T47D (cell line): ENCODE measurements at regions not wholly inside any gene's neighbourhood (a gene's known extent, or its start where the extent isn't known, plus 50 kb on each side); places are given as distances from the start of the nearest gene placed in this dataset.
"Not testable (repeated sequence)": the region's sequence is repeated elsewhere in the genome, so short reads cannot be mapped to it uniquely, and the experiment has no call there.

Experiments used
- DNase-seq, 2 experiments: peaks; one replicate each; pipeline versions ENCODE4 v3.0.0 to v3.0.0-alpha.2; 2011 to 2012; ENCODE audit warnings: low read depth in 1 of 2, low spot score in 1 of 2
- JUND ChIP-seq: IDR thresholded peaks from 2 replicates; pipeline ENCODE4 v1.6.1; 2012; ENCODE audit warnings: low read depth
- in situ Hi-C: cut with HindIII; loops from 2 replicates; pipeline ENCODE4 v1.10.0; 2016; ENCODE audit warnings: low sequenced_read_pairs, low pct_unique_long_range_greater_than_20kb

DNA sequence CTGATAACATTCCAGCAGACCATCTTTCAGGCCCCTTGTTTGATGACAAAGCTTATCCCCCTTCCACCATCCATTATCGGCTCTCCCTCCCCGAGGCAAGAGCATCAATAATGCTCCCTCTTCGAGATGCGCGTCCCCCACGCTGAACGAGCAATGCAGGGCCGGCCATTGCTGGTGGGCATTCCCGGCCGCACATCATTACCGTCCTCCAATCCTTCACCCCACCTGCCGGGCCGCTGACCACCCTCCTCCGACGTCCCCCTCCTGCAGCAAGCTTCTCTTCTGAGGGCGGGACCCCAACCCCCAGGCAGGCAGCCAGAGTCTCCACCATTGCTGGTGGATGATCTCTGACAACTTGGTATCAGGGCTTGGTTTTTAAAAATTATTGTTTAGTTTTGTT, 208.6 kb downstream of the SMAD2 start:
- in situ Hi-C loops = no loop called here
- no peak for DNase-seq
- no peak for TF ChIP-seq JUND

- no peak for DNase-seq
- in situ Hi-C loops = no loop called here
- TF ChIP-seq JUND = no peak
Observed at GRCh38 chr18:47720741-47721140, 209.7 kb downstream of the SMAD2 start.

DNA sequence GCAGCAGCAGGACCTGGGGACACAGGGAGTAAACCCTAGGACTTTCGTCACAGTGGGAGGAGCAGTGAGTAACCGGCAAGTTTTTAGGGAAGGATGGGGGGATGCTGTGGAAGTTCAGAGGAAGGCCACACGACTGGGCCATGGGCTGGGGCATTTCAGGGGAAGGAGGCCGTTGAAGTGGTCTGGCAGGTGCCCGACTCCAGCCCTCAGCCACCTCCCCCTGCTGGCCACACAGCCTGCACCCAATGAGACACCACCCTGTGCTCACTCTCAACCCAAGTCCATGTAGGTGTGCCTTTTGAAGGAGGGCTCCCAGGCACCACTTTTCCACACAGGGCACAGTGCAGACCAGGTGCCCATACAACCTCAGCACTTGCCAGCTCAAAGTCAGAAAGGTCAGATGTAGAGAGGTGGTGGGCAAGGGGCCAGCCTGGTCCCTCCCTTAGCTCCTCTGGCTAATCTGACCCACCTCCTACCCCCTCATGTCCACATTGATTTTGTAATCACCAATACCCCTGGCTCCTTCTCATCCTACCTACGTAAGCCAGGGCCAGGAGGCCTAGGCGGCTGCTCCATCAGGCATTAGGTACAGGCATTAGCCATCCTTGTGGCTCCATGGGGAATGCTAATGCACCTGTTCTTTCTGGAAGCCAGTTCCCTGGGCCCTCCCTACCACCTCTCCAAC, 211.2 kb downstream of the SMAD2 start:
- TF ChIP-seq JUND = no peak

DNA sequence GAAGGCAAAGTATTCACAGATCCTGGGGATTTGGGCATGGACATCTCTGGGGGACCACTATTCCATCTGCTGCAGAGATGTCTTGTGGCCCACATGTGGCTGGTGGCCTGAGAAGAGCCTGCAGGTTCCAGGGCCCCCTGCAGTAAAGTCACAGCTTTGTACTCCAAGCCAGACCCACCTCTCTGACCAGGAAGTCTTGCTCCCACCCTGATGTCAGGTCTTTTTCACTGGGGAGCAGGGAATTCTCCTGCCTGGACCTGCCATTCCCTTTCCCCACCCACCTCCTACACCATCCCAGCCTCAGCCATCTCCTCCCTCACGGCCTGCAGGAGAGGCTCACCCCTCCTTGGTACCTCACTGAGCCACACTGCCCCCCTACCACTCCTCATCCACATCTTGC, 211.8 kb downstream of the SMAD2 start:
- no peak for DNase-seq
- in situ Hi-C loops = no loop called here
- TF ChIP-seq JUND = no peak

More for the DNA sequence above, 211.2 kb downstream of the SMAD2 start:
- no peak for DNase-seq
- in situ Hi-C loops = no loop called here

GRCh38 chr18:47717257-47717656, 213.2 kb downstream of the SMAD2 start:
- TF ChIP-seq JUND = no peak
- in situ Hi-C loops = no loop called here

GRCh38 chr18:47716632-47717185, 213.8 kb downstream of the SMAD2 start:
- DNase-seq = no peak
- no peak for TF ChIP-seq JUND
- in situ Hi-C loops = no loop called here

More at GRCh38 chr18:47717257-47717656, 213.2 kb downstream of the SMAD2 start:
- DNase-seq = no peak

- DNase-seq = peak in 1 of 2 experiments; percentile 66
- in situ Hi-C loops = no loop called here
- TF ChIP-seq JUND = no peak
Observed at GRCh38 chr18:47710451-47710850, 220.0 kb downstream of the SMAD2 start.

DNA sequence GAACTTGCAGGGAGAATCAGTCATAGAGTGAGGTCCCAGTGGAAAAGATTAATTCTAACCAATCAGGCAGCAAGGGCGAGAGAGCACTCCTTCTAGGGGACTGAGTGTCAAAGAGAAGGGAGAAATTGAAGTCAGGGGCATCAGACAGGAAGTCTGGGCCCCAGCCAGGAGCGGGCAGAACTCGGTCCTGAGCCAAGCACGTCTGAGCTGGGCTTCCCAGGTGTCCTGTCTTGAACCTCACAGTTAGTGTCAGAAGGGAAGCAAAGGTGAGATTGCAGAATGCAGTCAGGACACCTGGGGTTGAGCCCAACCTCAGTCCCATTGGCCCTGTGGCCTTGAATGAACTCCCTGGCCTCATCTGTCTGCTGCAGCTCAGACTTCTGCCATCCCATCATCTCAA, 220.9 kb downstream of the SMAD2 start:
- TF ChIP-seq JUND = no peak

DNA sequence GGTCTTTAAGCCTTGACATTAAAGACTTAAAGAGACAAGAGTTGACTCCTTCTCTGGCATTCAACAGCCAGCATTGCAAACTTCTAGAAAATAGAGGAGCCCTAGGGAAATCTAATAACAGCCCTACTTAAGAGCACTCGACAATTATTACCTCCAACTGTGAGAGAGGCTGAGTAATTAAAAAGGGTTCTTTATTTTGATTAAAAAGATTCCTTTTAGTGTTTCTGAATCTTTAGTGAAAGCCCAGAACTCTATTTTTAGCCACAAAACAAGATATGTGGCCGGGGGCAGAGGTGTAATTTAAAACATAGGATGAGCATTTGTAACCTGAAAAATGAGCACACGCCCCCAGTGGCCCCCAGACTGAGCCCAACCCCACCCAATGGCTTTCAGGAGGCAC, 222.3 kb downstream of the SMAD2 start:
- no peak for DNase-seq
- in situ Hi-C loops = no loop called here
- TF ChIP-seq JUND = no peak

More for the DNA sequence above, 220.9 kb downstream of the SMAD2 start:
- DNase-seq = no peak
- in situ Hi-C loops = no loop called here

GRCh38 chr18:47701134-47701533, 229.3 kb downstream of the SMAD2 start:
- in situ Hi-C loops = no loop called here
- peak in 1 of 2 experiments; percentile 12 for DNase-seq
- TF ChIP-seq JUND = no peak

DNA sequence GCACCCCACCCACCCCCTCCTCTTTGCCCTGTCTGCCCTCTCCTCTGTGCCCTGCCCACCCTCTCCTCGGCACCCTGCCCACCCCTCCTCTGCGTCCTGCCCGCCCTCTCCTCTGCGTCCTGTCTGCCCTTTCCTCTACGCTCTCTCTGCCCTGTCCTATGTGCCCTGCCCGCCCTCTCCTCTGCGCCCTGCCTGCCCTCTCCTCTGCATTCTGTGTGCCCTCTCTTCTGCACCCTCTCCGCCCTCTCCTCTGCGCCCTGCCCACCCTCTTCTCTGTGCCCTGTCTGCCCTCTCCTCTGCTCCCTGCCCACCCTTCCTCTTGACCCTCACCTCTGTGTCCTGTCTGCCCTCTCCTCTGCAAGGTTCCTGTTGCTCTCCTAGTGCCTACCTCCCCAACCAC, 233.6 kb downstream of the SMAD2 start:
- in situ Hi-C loops = no loop called here
- TF ChIP-seq JUND = no peak
- no peak for DNase-seq

DNA sequence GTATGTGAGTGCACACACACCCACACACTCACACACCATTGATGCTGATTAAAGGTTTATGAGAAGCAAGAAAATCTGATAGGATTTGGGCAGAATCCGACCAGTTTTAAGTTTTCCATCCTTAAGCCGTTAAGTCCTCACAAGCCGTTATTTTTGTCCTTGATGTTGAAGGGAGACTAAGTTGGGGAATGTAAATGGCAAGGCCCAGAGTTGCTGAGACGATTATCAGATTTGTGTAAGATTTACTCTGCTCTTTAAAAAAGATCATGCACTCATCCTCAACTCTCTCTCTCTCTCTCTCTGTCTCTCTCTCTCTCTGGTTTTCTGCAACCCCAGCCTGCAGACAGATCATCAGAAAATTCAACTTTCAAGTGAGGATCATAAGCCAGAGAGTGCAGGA, 238.8 kb downstream of the SMAD2 start:
- in situ Hi-C loops = no loop called here
- TF ChIP-seq JUND = no peak
- DNase-seq = no peak

GRCh38 chr18:47690778-47691177, 239.7 kb downstream of the SMAD2 start:
- DNase-seq, in situ Hi-C loops: not testable (repeated sequence)

DNA sequence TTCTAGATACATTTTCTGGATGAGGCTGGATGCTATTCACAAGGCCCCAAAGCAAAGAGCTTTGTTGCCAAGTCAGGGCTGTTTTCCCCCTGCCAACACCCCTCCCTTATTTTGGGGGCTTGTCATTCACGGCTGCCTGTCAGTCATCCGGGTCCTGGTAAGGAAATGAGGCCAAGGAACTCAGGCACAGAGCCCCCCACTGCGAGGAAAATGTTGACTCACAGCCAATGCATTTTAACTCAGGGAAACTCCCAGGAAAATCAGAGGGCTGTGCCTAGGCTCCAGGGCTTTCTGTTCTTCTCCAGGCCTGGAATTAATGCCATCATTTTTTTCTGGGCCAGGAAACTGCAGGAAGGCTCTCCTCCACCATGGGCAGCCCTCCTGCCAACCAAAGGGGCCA, 241.1 kb downstream of the SMAD2 start:
- TF ChIP-seq JUND = no peak
- no peak for DNase-seq
- in situ Hi-C loops = no loop called here
